KOPT-K1 (cell line): ENCODE measurements at regions not wholly inside any gene's neighbourhood (a gene's known extent, or its start where the extent isn't known, plus 50 kb on each side); places are given as distances from the start of the nearest gene placed in this dataset.
"Not testable (repeated sequence)": the region's sequence is repeated elsewhere in the genome, so short reads cannot be mapped to it uniquely, and the experiment has no call there.

Experiments
- H3K27ac ChIP-seq: fragments of 200-600 bp; sonication (generic); 2 replicates; pipeline ENCODE4 v1.5.1; 2016; ENCODE audit warnings: antibody characterized with exemption, mild to moderate bottlenecking, low read depth, low read length; ENCODE audit not compliant: poor library complexity, severe bottlenecking
- H3K36me3 ChIP-seq: fragments of 200-600 bp; sonication (generic); 2 replicates; pipeline ENCODE4 v1.5.1; 2017; ENCODE audit warnings: antibody characterized with exemption, mild to moderate bottlenecking, low read length, moderate library complexity; ENCODE audit not compliant: insufficient read depth
- H3K9me3 ChIP-seq: fragments of 200-600 bp; sonication (generic); 2 replicates; pipeline ENCODE4 v1.5.1; 2017; ENCODE audit warnings: antibody characterized with exemption, low read length, mild to moderate bottlenecking; ENCODE audit not compliant: insufficient read depth, poor library complexity, severe bottlenecking

DNA sequence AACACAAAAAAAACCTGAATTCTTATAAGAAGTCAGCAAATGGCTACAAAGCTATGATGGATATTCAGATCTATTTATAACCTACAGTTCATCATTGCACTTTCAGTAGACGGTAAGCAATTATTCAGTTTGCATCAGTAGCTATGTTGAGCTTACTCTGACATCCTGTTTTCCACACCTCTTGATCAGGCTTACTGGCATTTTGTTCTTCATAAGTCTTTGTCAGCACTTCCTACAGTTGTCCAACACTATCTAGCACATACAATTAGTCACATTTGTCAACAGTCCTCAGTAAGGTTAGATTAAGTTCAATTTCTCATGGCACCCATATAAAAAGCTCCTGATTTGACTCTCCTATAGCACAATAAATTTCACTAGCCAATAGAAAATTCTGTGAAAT lies 71.2 kb upstream of the ST3GAL6 start:
- H3K9me3 ChIP-seq, result no peaks in the 10 kb centered on the region
- no peak overlapping the region for H3K27ac ChIP-seq
- H3K36me3 ChIP-seq, result no peaks in the 10 kb centered on the region

- H3K36me3 ChIP-seq, result no peaks in the 10 kb centered on the region
- no peaks in the 10 kb centered on the region for H3K9me3 ChIP-seq
- H3K27ac ChIP-seq, result no peak overlapping the region
Observed at GRCh38 chr3:98692787-98693473, 70.2 kb upstream of the ST3GAL6 start.

- Histone ChIP-seq H3K27ac (no peak overlapping the region), H3K36me3 (no peaks in the 10 kb centered on the region), H3K9me3 (no peaks in the 10 kb centered on the region)
Observed at GRCh38 chr3:98695796-98696195, 67.3 kb upstream of the ST3GAL6 start.

- not testable (repeated sequence) for H3K27ac ChIP-seq, H3K36me3 ChIP-seq, H3K9me3 ChIP-seq
Observed at GRCh38 chr3:98696296-98696695, 66.8 kb upstream of the ST3GAL6 start.

- Histone ChIP-seq H3K9me3 (no peaks in the 10 kb centered on the region), H3K36me3 (no peaks in the 10 kb centered on the region), H3K27ac (no peak overlapping the region)
Observed at GRCh38 chr3:98697225-98697624, 65.9 kb upstream of the ST3GAL6 start.

GRCh38 chr3:98699132-98699531 lies 64.0 kb upstream of the ST3GAL6 start:
- Histone ChIP-seq H3K36me3 (no peaks in the 10 kb centered on the region), H3K9me3 (no peaks in the 10 kb centered on the region), H3K27ac (no peak overlapping the region)

- H3K27ac ChIP-seq, result no peak overlapping the region
- no peaks in the 10 kb centered on the region for H3K9me3 ChIP-seq
- no peaks in the 10 kb centered on the region for H3K36me3 ChIP-seq
Observed at GRCh38 chr3:98701071-98701675, 62.0 kb upstream of the ST3GAL6 start.

- no peaks in the 10 kb centered on the region for H3K36me3 ChIP-seq
Observed at GRCh38 chr3:98702166-98702565, 61.0 kb upstream of the ST3GAL6 start.

DNA sequence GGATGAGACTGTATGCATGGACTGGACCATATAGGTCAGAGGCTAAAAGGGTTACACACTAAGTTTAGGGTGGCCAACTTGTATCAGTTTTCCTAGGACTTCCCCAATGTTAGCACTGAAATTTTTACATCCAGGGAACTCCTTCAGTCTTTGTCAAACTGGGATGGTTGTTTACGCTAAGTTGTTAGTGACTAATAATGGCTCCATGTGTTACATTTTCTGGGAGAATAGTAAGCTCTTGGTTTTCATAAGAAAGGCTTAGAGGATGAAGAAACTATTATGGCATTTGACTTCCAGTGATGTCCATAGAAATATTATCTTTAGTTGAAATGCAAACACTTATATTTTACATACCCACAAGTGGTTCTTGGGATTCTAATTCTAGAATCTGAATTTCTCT lies 57.9 kb upstream of the ST3GAL6 start:
- Histone ChIP-seq H3K36me3 (no peaks in the 10 kb centered on the region), H3K9me3 (no peaks in the 10 kb centered on the region), H3K27ac (no peak overlapping the region)

More at GRCh38 chr3:98702166-98702565, 61.0 kb upstream of the ST3GAL6 start:
- no peak overlapping the region for H3K27ac ChIP-seq
- H3K9me3 ChIP-seq, result no peaks in the 10 kb centered on the region

- H3K36me3 ChIP-seq, result no peaks in the 10 kb centered on the region
- H3K27ac ChIP-seq, result no peak overlapping the region
- H3K9me3 ChIP-seq, result no peaks in the 10 kb centered on the region
Observed at GRCh38 chr3:98705694-98706093, 57.4 kb upstream of the ST3GAL6 start.

GRCh38 chr3:98708681-98709080 lies 54.5 kb upstream of the ST3GAL6 start:
- not testable (repeated sequence) for H3K36me3 ChIP-seq, H3K9me3 ChIP-seq, H3K27ac ChIP-seq

DNA sequence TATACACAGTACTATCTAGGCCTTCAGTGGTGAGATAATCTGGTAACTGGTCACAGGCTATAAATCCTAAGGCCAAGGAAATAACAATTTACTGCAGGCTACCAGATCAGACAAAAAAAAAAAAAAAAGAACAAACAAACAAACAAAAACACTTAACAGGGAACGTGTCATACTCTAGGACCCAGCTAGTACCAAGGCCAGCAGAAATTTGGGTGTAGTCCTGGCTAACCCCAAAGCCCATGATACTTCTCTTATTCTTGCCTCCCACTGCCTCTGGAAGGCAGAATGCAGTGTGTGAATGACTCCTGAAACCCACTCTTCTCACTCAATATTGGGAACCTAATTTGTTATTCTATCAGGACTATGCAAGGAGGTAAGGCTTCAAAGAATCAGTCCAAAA lies 53.7 kb upstream of the ST3GAL6 start:
- H3K9me3 ChIP-seq, result no peaks in the 10 kb centered on the region
- H3K27ac ChIP-seq, result no peak overlapping the region
- no peaks in the 10 kb centered on the region for H3K36me3 ChIP-seq

GRCh38 chr3:98710067-98710659 lies 53.0 kb upstream of the ST3GAL6 start:
- no peak overlapping the region for H3K27ac ChIP-seq
- H3K36me3 ChIP-seq, result no peaks in the 10 kb centered on the region

DNA sequence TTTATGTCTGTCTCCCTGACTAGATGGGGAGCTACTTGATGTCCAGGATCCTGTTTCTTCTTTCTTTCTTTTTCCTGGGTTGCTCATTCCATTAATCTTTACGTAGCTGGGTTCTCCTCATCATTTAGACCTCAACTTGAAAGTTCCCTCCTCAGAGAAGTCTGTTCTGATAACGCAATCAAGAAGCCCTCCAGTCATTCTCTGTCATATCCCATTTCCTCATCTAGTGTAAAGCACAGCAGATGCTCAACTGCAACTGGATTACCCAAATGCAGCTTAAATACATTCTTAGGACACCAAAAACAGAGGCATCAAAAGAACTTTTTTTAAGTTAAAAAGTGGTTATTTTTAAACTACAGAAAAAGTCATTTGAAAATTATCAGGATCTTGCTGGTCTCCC lies 51.7 kb upstream of the ST3GAL6 start:
- Histone ChIP-seq H3K36me3 (no peaks in the 10 kb centered on the region), H3K9me3 (no peaks in the 10 kb centered on the region)

More at GRCh38 chr3:98710067-98710659, 53.0 kb upstream of the ST3GAL6 start:
- no peaks in the 10 kb centered on the region for H3K9me3 ChIP-seq

GRCh38 chr3:98712726-98713125 lies 50.4 kb upstream of the ST3GAL6 start:
- Histone ChIP-seq H3K27ac (no peak overlapping the region), H3K9me3 (no peaks in the 10 kb centered on the region), H3K36me3 (no peaks in the 10 kb centered on the region)

More for the DNA sequence above, 51.7 kb upstream of the ST3GAL6 start:
- no peak overlapping the region for H3K27ac ChIP-seq

DNA sequence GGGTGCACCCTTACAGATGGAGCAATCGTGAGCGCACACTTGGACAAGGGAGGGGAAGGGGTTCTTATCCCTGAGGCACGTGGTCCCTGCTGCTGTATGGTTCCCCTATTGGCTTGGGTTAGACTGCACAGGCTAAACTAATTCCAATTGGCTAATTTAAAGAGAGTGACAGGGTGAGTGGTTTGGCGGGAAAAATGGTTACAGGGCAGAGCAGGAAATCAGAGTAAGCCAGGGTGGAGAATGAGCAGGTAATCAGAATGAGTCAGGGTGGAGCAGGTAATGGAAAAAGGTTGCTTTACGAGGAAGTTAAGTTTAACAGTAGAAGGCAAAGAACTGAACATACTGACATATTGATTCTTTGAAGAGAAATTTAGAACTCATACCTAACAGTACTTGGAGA lies 49.8 kb upstream of the ST3GAL6 start:
- H3K27ac ChIP-seq, H3K36me3 ChIP-seq, H3K9me3 ChIP-seq: not testable (repeated sequence)
